Fibroblast of lung (primary cell): ENCODE measurements at regions not wholly inside any gene's neighbourhood (a gene's known extent, or its start where the extent isn't known, plus 50 kb on each side); places are given as distances from the start of the nearest gene placed in this dataset.
"Not testable (repeated sequence)": the region's sequence is repeated elsewhere in the genome, so short reads cannot be mapped to it uniquely, and the experiment has no call there.

Experiments used
- EZH2 ChIP-seq: IDR thresholded peaks from 2 replicates; pipeline ENCODE4 v1.5.1; 2012; ENCODE audit warnings: low read length, control low read depth, mild to moderate bottlenecking; ENCODE audit errors: missing control alignments
- TF ChIP-seq, protein P1 (sequence below), 2 donors: IDR thresholded peaks in 1 of 2; conservative IDR thresholded peaks in 1 of 2; 1 replicate in 1 of 2; 2 replicates in 1 of 2; pipeline ENCODE4 v1.5.1; 2011 to 2012; ENCODE audit warnings: low read length in 2 of 2, control low read depth in 1 of 2, inconsistent platforms in 1 of 2, low read depth in 1 of 2, mild to moderate bottlenecking in 1 of 2

DNA sequence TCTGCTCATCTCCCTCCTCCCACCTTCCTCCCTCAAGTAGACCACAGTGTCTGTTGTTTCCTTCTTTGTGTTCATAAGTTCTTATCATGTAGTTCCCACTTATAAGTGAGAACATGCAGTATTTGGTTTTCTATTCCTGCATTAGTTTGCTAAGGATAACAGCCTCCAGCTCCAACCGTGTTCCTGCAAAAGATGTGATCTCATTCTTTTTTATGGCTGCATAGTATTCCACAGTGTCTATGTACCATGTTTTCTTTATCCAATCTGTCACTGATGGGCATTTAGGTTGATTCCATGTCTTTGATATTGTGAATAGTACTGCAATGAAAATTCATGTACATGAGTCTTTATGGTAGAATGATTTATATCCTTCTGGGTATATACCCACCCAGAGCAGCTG, 173.5 kb downstream of the MATN1 start:
- TF ChIP-seq, protein P1, sequence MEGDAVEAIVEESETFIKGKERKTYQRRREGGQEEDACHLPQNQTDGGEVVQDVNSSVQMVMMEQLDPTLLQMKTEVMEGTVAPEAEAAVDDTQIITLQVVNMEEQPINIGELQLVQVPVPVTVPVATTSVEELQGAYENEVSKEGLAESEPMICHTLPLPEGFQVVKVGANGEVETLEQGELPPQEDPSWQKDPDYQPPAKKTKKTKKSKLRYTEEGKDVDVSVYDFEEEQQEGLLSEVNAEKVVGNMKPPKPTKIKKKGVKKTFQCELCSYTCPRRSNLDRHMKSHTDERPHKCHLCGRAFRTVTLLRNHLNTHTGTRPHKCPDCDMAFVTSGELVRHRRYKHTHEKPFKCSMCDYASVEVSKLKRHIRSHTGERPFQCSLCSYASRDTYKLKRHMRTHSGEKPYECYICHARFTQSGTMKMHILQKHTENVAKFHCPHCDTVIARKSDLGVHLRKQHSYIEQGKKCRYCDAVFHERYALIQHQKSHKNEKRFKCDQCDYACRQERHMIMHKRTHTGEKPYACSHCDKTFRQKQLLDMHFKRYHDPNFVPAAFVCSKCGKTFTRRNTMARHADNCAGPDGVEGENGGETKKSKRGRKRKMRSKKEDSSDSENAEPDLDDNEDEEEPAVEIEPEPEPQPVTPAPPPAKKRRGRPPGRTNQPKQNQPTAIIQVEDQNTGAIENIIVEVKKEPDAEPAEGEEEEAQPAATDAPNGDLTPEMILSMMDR (conservative IDR thresholded peaks at IDR 0.05 in 1 of 2, IDR thresholded peaks at IDR 0.05 in 1 of 2; ENCODE audit: low read depth in 1 of 2, low read length in 2 of 2), result not testable (repeated sequence)
- TF ChIP-seq EZH2, result not testable (repeated sequence)
